CD14-positive monocyte (primary cell): ENCODE measurements at regions not wholly inside any gene's neighbourhood (a gene's known extent, or its start where the extent isn't known, plus 50 kb on each side); places are given as distances from the start of the nearest gene placed in this dataset.

ENCODE experiments used
- DNase-seq, 3 donors: peaks; one replicate each; pipeline ENCODE4 v3.0.0-alpha.2; 2011 to 2022
- H2AFZ ChIP-seq: 2 replicates; pipeline ENCODE4 v1.6.0; 2012; ENCODE audit warnings: mild to moderate bottlenecking, low read depth, low read length, inconsistent platforms; ENCODE audit not compliant: insufficient read depth, poor library complexity, severe bottlenecking
- H3K27ac ChIP-seq, 2 donors: 1 replicate in 1 of 2; 2 replicates in 1 of 2; pipeline ENCODE4 v1.5.1; 2012 to 2013; ENCODE audit warnings: low read length in 2 of 2, control low read depth in 1 of 2, inconsistent platforms in 1 of 2, low read depth in 1 of 2, mild to moderate bottlenecking in 1 of 2
- H3K27me3 ChIP-seq, 2 donors: one replicate each; pipeline versions ENCODE4 v1.6.0 to v1.6.1; 2011 to 2013; ENCODE audit warnings: low read length in 2 of 2; ENCODE audit not compliant: control insufficient read depth in 2 of 2, insufficient read depth in 2 of 2
- H3K36me3 ChIP-seq, 2 donors: replicated peaks in 1 of 2; 1 replicate in 1 of 2; 2 replicates in 1 of 2; pipeline versions ENCODE4 v1.5.1 to v1.6.1; 2012 to 2013; ENCODE audit warnings: low read length in 2 of 2, control low read depth in 1 of 2, inconsistent platforms in 1 of 2, mild to moderate bottlenecking in 1 of 2; ENCODE audit not compliant: insufficient read depth in 2 of 2, control insufficient read depth in 1 of 2
- H3K4me1 ChIP-seq, 2 donors: 1 replicate in 1 of 2; 2 replicates in 1 of 2; pipeline versions ENCODE4 v1.5.1 to v1.6.1; 2012 to 2013; ENCODE audit warnings: low read length in 2 of 2, control low read depth in 1 of 2, inconsistent platforms in 1 of 2, mild to moderate bottlenecking in 1 of 2, moderate library complexity in 1 of 2; ENCODE audit not compliant: insufficient read depth in 2 of 2, control insufficient read depth in 1 of 2
- H3K4me2 ChIP-seq: replicated peaks from 2 replicates; pipeline ENCODE3; 2012; ENCODE audit warnings: low read length, moderate library complexity, mild to moderate bottlenecking; ENCODE audit not compliant: poor library complexity, severe bottlenecking; ENCODE audit errors: extremely low read depth
- H3K4me3 ChIP-seq, 3 experiments: fragments of 200-600 bp in 1 of 3; sonication (generic) in 1 of 3; replicated peaks in 1 of 3; 1 replicate in 2 of 3; 2 replicates in 1 of 3; pipeline ENCODE4 v1.5.1; 2011 to 2013; ENCODE audit warnings: low read length in 3 of 3, mild to moderate bottlenecking in 3 of 3, control low read depth in 2 of 3, low read depth in 2 of 3, inconsistent platforms in 1 of 3, moderate library complexity in 1 of 3
- H3K79me2 ChIP-seq: 2 replicates; pipeline ENCODE4 v1.6.0; 2012; ENCODE audit warnings: mild to moderate bottlenecking, control low read depth, inconsistent platforms, low read length, moderate library complexity; ENCODE audit not compliant: insufficient read depth
- H3K9ac ChIP-seq: 2 replicates; pipeline ENCODE4 v1.6.0; 2017; ENCODE audit warnings: low read length, mild to moderate bottlenecking; ENCODE audit not compliant: insufficient read depth, poor library complexity, severe bottlenecking
- H3K9me3 ChIP-seq, 2 donors: replicated peaks in 1 of 2; 1 replicate in 1 of 2; 2 replicates in 1 of 2; pipeline versions ENCODE4 v1.5.1 to v1.6.1; 2012 to 2013; ENCODE audit warnings: low read length in 2 of 2, control low read depth in 1 of 2; ENCODE audit not compliant: control insufficient read depth in 1 of 2, insufficient read depth in 1 of 2
- H4K20me1 ChIP-seq: 2 replicates; pipeline ENCODE4 v1.6.0; 2012; ENCODE audit warnings: mild to moderate bottlenecking, low read length, control low read depth, moderate library complexity; ENCODE audit not compliant: insufficient read depth
- H3K27ac Mint-ChIP-seq, 7 donors: one replicate each; pipeline ENCODE4 v1.8.0; 2020; ENCODE audit warnings: mild to moderate bottlenecking in 7 of 7, mixed read lengths in 7 of 7, moderate library complexity in 6 of 7, inconsistent platforms in 2 of 7
- H3K27me3 Mint-ChIP-seq, 3 donors: one replicate each; pipeline ENCODE4 v1.8.0; 2021 to 2022; ENCODE audit warnings: low read depth in 3 of 3, mild to moderate bottlenecking in 3 of 3, mixed read lengths in 3 of 3, moderate library complexity in 3 of 3, inconsistent platforms in 1 of 3
- H3K36me3 Mint-ChIP-seq, 2 donors: one replicate each; pipeline ENCODE4 v1.8.0; 2020; ENCODE audit warnings: mixed read lengths in 2 of 2, inconsistent platforms in 1 of 2, mild to moderate bottlenecking in 1 of 2
- H3K4me1 Mint-ChIP-seq: one replicate; pipeline ENCODE4 v1.8.0; 2020; ENCODE audit warnings: mild to moderate bottlenecking, mixed read lengths
- H3K4me3 Mint-ChIP-seq, 2 donors: one replicate each; pipeline ENCODE4 v1.8.0; 2020; ENCODE audit warnings: mild to moderate bottlenecking in 2 of 2, mixed read lengths in 2 of 2, moderate library complexity in 1 of 2
- H3K9me3 Mint-ChIP-seq, 7 donors: one replicate each; pipeline ENCODE4 v1.8.0; 2020 to 2022; ENCODE audit warnings: mixed read lengths in 7 of 7, mild to moderate bottlenecking in 6 of 7, moderate library complexity in 6 of 7, inconsistent platforms in 2 of 7
- CTCF ChIP-seq: fragments of 200-600 bp; IDR thresholded peaks from one replicate; pipeline ENCODE4 v1.8.0; 2022; ENCODE audit warnings: antibody characterized with exemption, mild to moderate bottlenecking
- WGBS: methylation state at CpG from one replicate; pipeline ENCODE4 v1.1.5; 2013; ENCODE audit warnings: missing lambda C conversion rate; ENCODE audit not compliant: insufficient coverage; 5-methylcytosine and 5-hydroxymethylcytosine counted together
- intact Hi-C, 2 donors: fragments of 100-400 bp; cut with micrococcal nuclease; formaldehyde crosslinking; loops; one replicate each; pipeline versions ENCODE4 v1.15.0 to v1.15.1; 2023

GRCh38 chr10:23630885-23631284 is 192.0 kb downstream of the OTUD1 start:
- no peak overlapping the region for H3K4me3 ChIP-seq
- intact Hi-C loops = no loop called here
- peaks cover 2 to 3% of the 10 kb centered on the region in 2 donors for H3K27me3 ChIP-seq
- H3K79me2 ChIP-seq = no peaks in the 10 kb centered on the region
- H3K9me3 ChIP-seq = peaks cover 9 to 10% of the 10 kb centered on the region in 2 donors
- TF ChIP-seq CTCF = no peak
- peaks cover 6 to 15% (median 11%) of the 10 kb centered on the region in 3 donors for H3K27me3 Mint-ChIP-seq
- no peaks in the 10 kb centered on the region for H3K4me1 Mint-ChIP-seq
- WGBS = 100% methylated on average over 2 of the region's 3 CpGs
- no peaks in the 10 kb centered on the region for H3K36me3 ChIP-seq
- no peak overlapping the region for H3K27ac Mint-ChIP-seq
- H3K4me2 ChIP-seq = no peak overlapping the region
- H3K9me3 Mint-ChIP-seq = peaks cover 3 to 14% (median 12%) of the 10 kb centered on the region in 7 donors
- no peak overlapping the region for H3K9ac ChIP-seq
- no peaks in the 10 kb centered on the region for H3K4me1 ChIP-seq
- H2AFZ ChIP-seq = no peak overlapping the region
- no peaks in the 10 kb centered on the region for H4K20me1 ChIP-seq
- DNase-seq = no peak
- no peak overlapping the region for H3K4me3 Mint-ChIP-seq
- H3K36me3 Mint-ChIP-seq = no peaks in the 10 kb centered on the region
- H3K27ac ChIP-seq = no peak overlapping the region

GRCh38 chr10:23643111-23643780 is 204.4 kb downstream of the OTUD1 start:
- Mint-ChIP-seq H3K4me1 (peaks cover 18% of the 10 kb centered on the region), H3K4me3 (peak overlapping the region; percentile 39 to 78), H3K36me3 (no peaks in the 10 kb centered on the region), H3K27me3 (peaks cover 3 to 6% (median 4%) of the 10 kb centered on the region in 3 donors), H3K27ac (peak overlapping the region; percentile 97 to 100 (median 99)), H3K9me3 (peaks cover 0 to 3% (median 0%) of the 10 kb centered on the region in 7 donors)
- Histone ChIP-seq H3K27me3 (peaks cover 0 to 7% of the 10 kb centered on the region in 2 donors), H3K79me2 (no peaks in the 10 kb centered on the region), H4K20me1 (no peaks in the 10 kb centered on the region), H3K36me3 (no peaks in the 10 kb centered on the region), H3K4me2 (peak overlapping the region; percentile 53), H3K4me3 (peak overlapping the region in 1 of 3 experiments; percentile 22), H2AFZ (no peak overlapping the region), H3K27ac (peak overlapping the region; percentile 76 to 97), H3K9me3 (no peaks in the 10 kb centered on the region), H3K4me1 (peaks cover 14 to 28% of the 10 kb centered on the region in 2 donors), H3K9ac (peak overlapping the region; percentile 60)
- intact Hi-C loops = loop anchor here (2.0 to 10.0 kb wide), 3 partner anchors 108 to 230 kb away; no protein-coding TSS in a partner anchor
- no CpG with 5 or more reads among the region's 4 CpGs for WGBS
- peak; percentile 95 to 99 (median 97) for DNase-seq
- no peak for TF ChIP-seq CTCF
